ENCODE measurements at regions not wholly inside any gene's neighbourhood (a gene's known extent, or its start where the extent isn't known, plus 50 kb on each side); places are given as distances from the start of the nearest gene placed in this dataset.
A peak's percentile ranks its signal among the peaks of the same experiment; 100 is the strongest.

GRCh38 chr3:43207628-43208085 is 78.7 kb upstream of the SNRK start:
- DNase-seq (ENCODE audit: low read depth) = no peak

- no peak for DNase-seq (ENCODE audit: low read depth)
Observed at GRCh38 chr3:43206632-43207031, 79.7 kb upstream of the SNRK start.

- no peak for DNase-seq (ENCODE audit: low read depth)
Observed at GRCh38 chr3:43206105-43206504, 80.2 kb upstream of the SNRK start.

- DNase-seq (ENCODE audit: low read depth) = no peak
Observed at GRCh38 chr3:43203022-43203421, 83.3 kb upstream of the SNRK start.

GRCh38 chr3:43201581-43201980 is 84.8 kb upstream of the SNRK start:
- DNase-seq (ENCODE audit: low read depth) = no peak

- no peak for DNase-seq (ENCODE audit: low read depth)
Observed at GRCh38 chr3:43199645-43200306, 86.6 kb upstream of the SNRK start.

- no peak for DNase-seq (ENCODE audit: low read depth)
Observed at GRCh38 chr3:43198791-43199644, 87.3 kb upstream of the SNRK start.

- DNase-seq (ENCODE audit: low read depth) = no peak
Observed at GRCh38 chr3:43198301-43198700, 88.0 kb upstream of the SNRK start.

- DNase-seq (ENCODE audit: low read depth) = no peak
Observed at GRCh38 chr3:43197181-43197580, 89.2 kb upstream of the SNRK start.

GRCh38 chr3:43196721-43197120 is 89.6 kb upstream of the SNRK start:
- DNase-seq (ENCODE audit: low read depth) = no peak

- DNase-seq (ENCODE audit: low read depth) = no peak
Observed at GRCh38 chr3:43195115-43195498, 89.2 kb upstream of the POMGNT2 start.

GRCh38 chr3:43194490-43195114 is 88.7 kb upstream of the POMGNT2 start:
- DNase-seq (ENCODE audit: low read depth) = no peak

GRCh38 chr3:43194069-43194468 is 88.2 kb upstream of the POMGNT2 start:
- no peak for DNase-seq (ENCODE audit: low read depth)

- DNase-seq (ENCODE audit: low read depth) = no peak
Observed at GRCh38 chr3:43192028-43192427, 86.1 kb upstream of the POMGNT2 start.

GRCh38 chr3:43191116-43191515 is 85.2 kb upstream of the POMGNT2 start:
- peak; percentile 15 for DNase-seq (ENCODE audit: low read depth)

GRCh38 chr3:43190670-43191069 is 84.8 kb upstream of the POMGNT2 start:
- peak; percentile 80 for DNase-seq (ENCODE audit: low read depth)

GRCh38 chr3:43187836-43188479 is 82.1 kb upstream of the POMGNT2 start:
- no peak for DNase-seq (ENCODE audit: low read depth)

GRCh38 chr3:43185983-43186314 is 80.1 kb upstream of the POMGNT2 start:
- DNase-seq (ENCODE audit: low read depth) = no peak

GRCh38 chr3:43185274-43185982 is 79.5 kb upstream of the POMGNT2 start:
- DNase-seq (ENCODE audit: low read depth) = no peak

GRCh38 chr3:43183456-43183855 is 77.6 kb upstream of the POMGNT2 start:
- DNase-seq (ENCODE audit: low read depth) = no peak

- DNase-seq (ENCODE audit: low read depth) = no peak
Observed at GRCh38 chr3:43181202-43181821, 75.4 kb upstream of the POMGNT2 start.
